Cardiac septum (tissue), 1 donor: ENCODE measurements at regions not wholly inside any gene's neighbourhood (a gene's known extent, or its start where the extent isn't known, plus 50 kb on each side); places are given as distances from the start of the nearest gene placed in this dataset.

Experiments used
- DNase-seq: peaks from one replicate; pipeline ENCODE4 v3.0.0-alpha.2; 2020; ENCODE audit warnings: low spot score
- intact Hi-C: fragments of 100-400 bp; cut with DNase I; formaldehyde crosslinking; loops from one replicate; pipeline ENCODE4 v1.14.0; 2022
- donor health status: DM: no; HTN: no; CAD: no.

- intact Hi-C loops, result no loop called here
- no peak for DNase-seq
Observed at GRCh38 chr21:36532769-36533467, 53.0 kb upstream of the CLDN14 start.

- DNase-seq, result no peak
- intact Hi-C loops, result no loop called here
Observed at GRCh38 chr21:36533468-36533848, 53.5 kb upstream of the CLDN14 start.

- intact Hi-C loops, result no loop called here
- no peak for DNase-seq
Observed at GRCh38 chr21:36534656-36535055, 54.7 kb upstream of the CLDN14 start.

GRCh38 chr21:36535618-36536241 is 55.8 kb upstream of the CLDN14 start:
- intact Hi-C loops, result no loop called here
- no peak for DNase-seq

GRCh38 chr21:36538761-36539160 is 58.8 kb upstream of the CLDN14 start:
- DNase-seq, result no peak
- intact Hi-C loops, result no loop called here

- DNase-seq, result no peak
- intact Hi-C loops, result no loop called here
Observed at GRCh38 chr21:36539434-36540150, 59.7 kb upstream of the CLDN14 start.

- intact Hi-C loops, result no loop called here
- no peak for DNase-seq
Observed at GRCh38 chr21:36540700-36541099, 60.8 kb upstream of the CLDN14 start.

- intact Hi-C loops, result no loop called here
Observed at GRCh38 chr21:36541721-36542139, 61.8 kb upstream of the CLDN14 start.

GRCh38 chr21:36542312-36543101 is 62.6 kb upstream of the CLDN14 start:
- DNase-seq, result no peak
- intact Hi-C loops, result no loop called here

More at GRCh38 chr21:36541721-36542139, 61.8 kb upstream of the CLDN14 start:
- DNase-seq, result no peak

- intact Hi-C loops, result no loop called here
- no peak for DNase-seq
Observed at GRCh38 chr21:36543924-36544323, 64.0 kb upstream of the CLDN14 start.

GRCh38 chr21:36544545-36544944 is 64.6 kb upstream of the CLDN14 start:
- intact Hi-C loops, result no loop called here
- DNase-seq, result no peak

- no peak for DNase-seq
- intact Hi-C loops, result no loop called here
Observed at GRCh38 chr21:36545776-36546511, 66.0 kb upstream of the CLDN14 start.

- intact Hi-C loops, result no loop called here
Observed at GRCh38 chr21:36547464-36547863, 67.5 kb upstream of the CLDN14 start.

GRCh38 chr21:36548866-36549265 is 68.9 kb upstream of the CLDN14 start:
- DNase-seq, result no peak
- intact Hi-C loops, result no loop called here

More at GRCh38 chr21:36547464-36547863, 67.5 kb upstream of the CLDN14 start:
- DNase-seq, result no peak

GRCh38 chr21:36549470-36549869 is 69.5 kb upstream of the CLDN14 start:
- intact Hi-C loops, result no loop called here
- DNase-seq, result no peak

GRCh38 chr21:36550761-36551160 is 70.8 kb upstream of the CLDN14 start:
- DNase-seq, result no peak
- intact Hi-C loops, result no loop called here

- intact Hi-C loops, result no loop called here
- DNase-seq, result no peak
Observed at GRCh38 chr21:36551321-36551720, 71.4 kb upstream of the CLDN14 start.

- intact Hi-C loops, result no loop called here
- no peak for DNase-seq
Observed at GRCh38 chr21:36551731-36552433, 72.0 kb upstream of the CLDN14 start.

- intact Hi-C loops, result no loop called here
- no peak for DNase-seq
Observed at GRCh38 chr21:36552434-36552785, 72.5 kb upstream of the CLDN14 start.
